Common myeloid progenitor, CD34-positive (primary cell): ENCODE measurements at regions not wholly inside any gene's neighbourhood (a gene's known extent, or its start where the extent isn't known, plus 50 kb on each side); places are given as distances from the start of the nearest gene placed in this dataset.
A peak's percentile ranks its signal among the peaks of the same experiment; 100 is the strongest.
"Not testable (repeated sequence)": the region's sequence is repeated elsewhere in the genome, so short reads cannot be mapped to it uniquely, and the experiment has no call there.

Experiments
- CTCF ChIA-PET: fragments of 350-600 bp; sonication (Branson Sonifier 250); formaldehyde crosslinking; loops from one replicate; lab custom pipeline; 2021; ENCODE audit warnings: antibody characterized with exemption; lab: Charles Lee
- POLR2A ChIA-PET: fragments of 350-600 bp; sonication (Branson Sonifier 250); formaldehyde crosslinking; loops from one replicate; lab custom pipeline; 2021; ENCODE audit warnings: antibody characterized with exemption; lab: Charles Lee
- DNase-seq, 3 donors: peaks; one replicate each; pipeline versions ENCODE4 v3.0.0 to v3.0.0-alpha.2; 2013
- H3K27ac ChIP-seq, 2 experiments: 1 replicate in 1 of 2; 2 replicates in 1 of 2; pipeline ENCODE4 v1.7.0; 2013; ENCODE audit warnings: inconsistent platforms in 2 of 2, low read length in 2 of 2, mild to moderate bottlenecking in 2 of 2, low read depth in 1 of 2, moderate library complexity in 1 of 2; ENCODE audit not compliant: severe bottlenecking in 2 of 2, insufficient read depth in 1 of 2, poor library complexity in 1 of 2
- H3K27me3 ChIP-seq, 5 experiments: replicated peaks in 2 of 5; 1 replicate in 3 of 5; 2 replicates in 2 of 5; pipeline versions ENCODE4 v1.6.1 to v1.7.0; 2013; ENCODE audit warnings: low read length in 4 of 5, mild to moderate bottlenecking in 2 of 5, moderate library complexity in 2 of 5, inconsistent platforms in 1 of 5; ENCODE audit not compliant: insufficient read depth in 5 of 5, control insufficient read depth in 4 of 5
- H3K36me3 ChIP-seq, 4 experiments: 1 replicate in 2 of 4; 2 replicates in 2 of 4; pipeline versions ENCODE4 v1.6.1 to v1.7.0; 2013; ENCODE audit warnings: low read length in 3 of 4, control low read depth in 1 of 4, mild to moderate bottlenecking in 1 of 4; ENCODE audit not compliant: control insufficient read depth in 4 of 4, insufficient read depth in 4 of 4
- H3K4me1 ChIP-seq, 4 experiments: 1 replicate in 3 of 4; 2 replicates in 1 of 4; pipeline versions ENCODE4 v1.6.1 to v1.7.1; 2013; ENCODE audit warnings: low read length in 3 of 4, mild to moderate bottlenecking in 3 of 4, control low read depth in 1 of 4, inconsistent platforms in 1 of 4, moderate library complexity in 1 of 4; ENCODE audit not compliant: control insufficient read depth in 4 of 4, insufficient read depth in 4 of 4; ENCODE audit errors: control extremely low read depth in 1 of 4
- H3K4me3 ChIP-seq, 7 experiments: 1 replicate in 4 of 7; 2 replicates in 3 of 7; pipeline versions ENCODE4 v1.5.1 to v1.7.0; 2013; ENCODE audit warnings: mild to moderate bottlenecking in 7 of 7, low read length in 6 of 7, moderate library complexity in 6 of 7, inconsistent platforms in 2 of 7, low read depth in 2 of 7, control low read depth in 1 of 7; ENCODE audit not compliant: insufficient read depth in 4 of 7, control insufficient read depth in 1 of 7; ENCODE audit errors: extremely low read depth in 1 of 7
- H3K9me3 ChIP-seq, 5 experiments: 1 replicate in 4 of 5; 2 replicates in 1 of 5; pipeline versions ENCODE4 v1.6.1 to v1.7.1; 2013; ENCODE audit warnings: low read length in 4 of 5, mild to moderate bottlenecking in 2 of 5, inconsistent platforms in 1 of 5, low read depth in 1 of 5, moderate library complexity in 1 of 5; ENCODE audit not compliant: control insufficient read depth in 4 of 5, insufficient read depth in 2 of 5; ENCODE audit errors: control extremely low read depth in 1 of 5
- WGBS: methylation state at CpG from one replicate; pipeline ENCODE4 v1.1.5; 2013; ENCODE audit not compliant: insufficient coverage; 5-methylcytosine and 5-hydroxymethylcytosine counted together

DNA sequence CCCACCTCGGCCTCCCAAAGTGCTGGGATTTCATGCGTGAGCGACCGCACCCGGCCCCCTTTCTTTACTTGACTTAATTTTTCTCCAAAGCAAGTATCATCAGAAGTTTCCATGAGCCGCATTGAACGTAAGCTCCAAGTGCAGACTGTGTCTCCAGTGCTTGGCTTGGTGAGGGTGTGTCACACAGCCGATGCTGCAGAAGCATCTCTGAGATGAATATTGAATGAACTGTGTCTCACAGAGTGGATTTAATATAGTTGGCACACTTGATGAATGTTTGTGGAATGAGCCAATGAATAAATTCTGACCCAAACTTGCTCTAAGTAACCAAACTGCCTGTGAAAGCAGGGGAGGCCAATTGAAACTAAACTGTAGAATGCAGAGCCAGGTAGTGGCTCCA lies 159.4 kb upstream of the KBTBD8 start:
- Histone ChIP-seq H3K4me1 (no peaks in the 10 kb centered on the region), H3K27ac (no peak overlapping the region), H3K9me3 (peaks cover 0 to 2% (median 0%) of the 10 kb centered on the region in 5 experiments), H3K27me3 (no peaks in the 10 kb centered on the region), H3K4me3 (no peak overlapping the region), H3K36me3 (no peaks in the 10 kb centered on the region)
- WGBS: 98% methylated on average over 5 of the region's 8 CpGs
- CTCF ChIA-PET: interaction anchor here (1.0 kb wide), 1 partner anchor 10 kb away, joined by 3 read pairs; no protein-coding TSS in a partner anchor
- POLR2A ChIA-PET: no interaction called here
- no peak for DNase-seq

DNA sequence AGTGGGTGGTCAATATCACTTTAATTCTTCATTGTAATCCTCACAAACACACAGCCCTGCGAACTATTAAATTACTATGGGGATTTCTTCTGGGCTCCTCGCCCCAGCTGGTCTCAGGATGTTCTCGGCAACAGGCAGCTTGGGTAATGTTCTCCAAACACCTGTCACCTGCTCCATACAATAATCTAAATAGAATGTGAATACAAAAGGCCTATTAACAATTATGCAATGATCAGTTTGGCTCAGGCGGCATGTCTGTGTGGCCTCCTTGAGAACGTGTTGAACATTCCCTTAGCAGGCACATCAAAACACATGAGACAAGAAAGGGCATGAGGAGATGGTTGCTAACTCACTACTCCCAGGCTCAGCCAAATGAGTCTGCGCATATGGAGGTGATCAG lies 158.6 kb upstream of the KBTBD8 start:
- H3K36me3 ChIP-seq: no peaks in the 10 kb centered on the region
- H3K9me3 ChIP-seq: peaks cover 0 to 2% (median 0%) of the 10 kb centered on the region in 5 experiments
- no peaks in the 10 kb centered on the region for H3K27me3 ChIP-seq
- no peak for DNase-seq
- H3K27ac ChIP-seq: no peak overlapping the region
- H3K4me1 ChIP-seq: no peaks in the 10 kb centered on the region
- no peak overlapping the region for H3K4me3 ChIP-seq
- WGBS: 100% methylated on average over 2 of the region's 6 CpGs
- ChIA-PET CTCF (no interaction called here), POLR2A (no interaction called here)

DNA sequence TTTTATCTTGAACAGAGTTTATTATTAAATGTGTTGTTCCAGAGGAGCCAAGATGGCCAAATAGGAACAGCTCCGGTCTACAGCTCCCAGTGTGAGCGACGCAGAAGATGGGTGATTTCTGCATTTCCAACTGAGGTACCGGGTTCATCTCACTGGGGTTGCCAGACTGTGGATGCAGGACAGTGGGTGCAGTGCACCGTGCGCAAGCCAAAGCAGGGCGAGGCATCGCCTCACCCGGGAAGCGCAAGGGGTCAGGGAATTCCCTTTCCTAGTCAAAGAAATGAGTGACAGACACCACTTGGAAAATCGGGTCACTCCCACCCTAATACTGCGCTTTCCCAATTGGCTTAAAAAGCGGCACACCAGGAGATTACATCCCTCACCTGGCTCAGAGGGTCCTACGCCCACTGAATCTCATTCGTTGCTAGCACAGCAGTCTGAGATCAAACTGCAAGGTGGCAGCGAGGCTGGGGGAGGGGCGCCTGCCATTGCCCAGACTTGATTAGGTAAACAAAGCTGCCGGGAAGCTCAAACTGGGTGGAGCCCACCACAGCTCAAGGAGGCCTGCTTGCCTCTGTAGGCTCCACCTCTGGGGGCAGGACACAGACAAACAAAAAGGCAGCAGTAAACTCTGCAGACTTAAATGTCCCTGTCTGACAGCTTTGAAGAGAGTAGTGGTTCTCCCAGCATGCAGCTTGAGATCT lies 155.2 kb upstream of the KBTBD8 start:
- H3K4me1 ChIP-seq, H3K9me3 ChIP-seq, H3K27me3 ChIP-seq, H3K27ac ChIP-seq, CTCF ChIA-PET, DNase-seq, H3K4me3 ChIP-seq, H3K36me3 ChIP-seq: not testable (repeated sequence)
- POLR2A ChIA-PET: interaction anchor here (0.6 kb wide), 1 partner anchor 10 kb away, joined by 3 read pairs; no protein-coding TSS in a partner anchor
- 95% methylated on average over 18 of the region's 18 CpGs for WGBS

- POLR2A ChIA-PET: no interaction called here
- Histone ChIP-seq H3K4me1 (no peaks in the 10 kb centered on the region), H3K27me3 (peaks cover 0 to 5% (median 0%) of the 10 kb centered on the region in 5 experiments), H3K9me3 (no peaks in the 10 kb centered on the region), H3K4me3 (no peak overlapping the region), H3K27ac (no peak overlapping the region), H3K36me3 (no peaks in the 10 kb centered on the region)
- CTCF ChIA-PET: interaction anchor here (0.9 kb wide), 1 partner anchor 445 kb away, joined by 3 read pairs; no protein-coding TSS in a partner anchor
- no peak for DNase-seq
- WGBS: 90% methylated on average over 5 of the region's 5 CpGs
These were observed 146.1 kb upstream of the KBTBD8 start for GRCh38 chr3:66851894-66852613.

DNA sequence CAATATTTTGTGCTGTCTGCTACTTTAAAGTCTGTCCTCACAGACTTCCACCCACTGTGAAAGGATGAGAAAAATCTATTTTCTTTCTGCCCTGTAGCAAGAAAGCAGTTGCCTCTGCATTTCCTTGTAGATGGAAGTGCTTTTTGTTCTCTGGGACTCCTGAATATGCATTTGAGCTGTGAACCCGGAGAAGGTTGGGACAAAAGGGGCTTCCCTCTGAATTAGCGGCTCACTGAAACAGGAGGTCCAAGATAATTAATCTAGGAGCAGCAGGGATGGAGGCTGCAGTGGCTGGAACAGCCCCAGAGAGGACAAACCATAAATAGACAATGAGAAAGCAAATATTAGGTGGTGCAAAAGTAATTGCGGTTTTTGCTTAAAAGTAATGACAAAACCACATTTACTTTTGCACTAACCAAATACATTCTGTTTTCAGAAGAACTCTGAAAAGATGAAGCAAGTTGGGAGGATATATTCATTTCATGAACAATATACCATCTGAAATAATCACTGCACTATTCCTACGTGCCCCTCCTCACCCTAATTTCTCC lies 143.4 kb upstream of the KBTBD8 start:
- 51% methylated on average over 3 of the region's 4 CpGs for WGBS
- ChIA-PET POLR2A (no interaction called here), CTCF (no interaction called here)
- no peak overlapping the region for H3K27ac ChIP-seq
- H3K36me3 ChIP-seq: no peaks in the 10 kb centered on the region
- peaks cover 0 to 5% (median 0%) of the 10 kb centered on the region in 5 experiments for H3K27me3 ChIP-seq
- H3K4me3 ChIP-seq: no peak overlapping the region
- no peaks in the 10 kb centered on the region for H3K9me3 ChIP-seq
- no peaks in the 10 kb centered on the region for H3K4me1 ChIP-seq
- no peak for DNase-seq

GRCh38 chr3:66856533-66856932 lies 141.6 kb upstream of the KBTBD8 start:
- WGBS: 55% methylated on average over 4 of the region's 8 CpGs
- H3K4me3 ChIP-seq: no peak overlapping the region
- ChIA-PET POLR2A (no interaction called here), CTCF (no interaction called here)
- no peaks in the 10 kb centered on the region for H3K4me1 ChIP-seq
- DNase-seq: peak in 1 of 3 donors; percentile 21
- no peaks in the 10 kb centered on the region for H3K9me3 ChIP-seq
- no peaks in the 10 kb centered on the region for H3K36me3 ChIP-seq
- peaks cover 0 to 5% (median 0%) of the 10 kb centered on the region in 5 experiments for H3K27me3 ChIP-seq
- H3K27ac ChIP-seq: no peak overlapping the region
